GM23338 (cell line): ENCODE measurements at regions not wholly inside any gene's neighbourhood (a gene's known extent, or its start where the extent isn't known, plus 50 kb on each side); places are given as distances from the start of the nearest gene placed in this dataset.

Source experiments
- ATAC-seq: fragments of 200-7000 bp; cut with Tn5 transposase; 3 replicates; pipeline ENCODE4 v1.9.1; 2020
- DNase-seq: peaks from one replicate; pipeline ENCODE4 v3.0.0-alpha.2; 2015; ENCODE audit warnings: low spot score
- H2AFZ ChIP-seq: fragments of 200-600 bp; sonication (generic); 2 replicates; pipeline ENCODE4 v1.8.0; 2016; ENCODE audit warnings: antibody characterized with exemption, mild to moderate bottlenecking, moderate library complexity
- H3F3A ChIP-seq: fragments of 200-600 bp; sonication (generic); replicated peaks from 2 replicates; pipeline ENCODE4 v1.8.0; 2017; ENCODE audit warnings: antibody characterized with exemption, mixed run types, low read depth
- H3K27ac ChIP-seq: fragments of 200-600 bp; sonication (generic); 2 replicates; pipeline ENCODE4 v1.6.1; 2016; ENCODE audit warnings: low read depth
- H3K27me3 ChIP-seq: fragments of 200-600 bp; sonication (generic); 2 replicates; pipeline ENCODE4 v1.8.0; 2016; ENCODE audit warnings: mild to moderate bottlenecking, mixed run types, moderate library complexity; ENCODE audit not compliant: insufficient read depth
- H3K36me3 ChIP-seq: fragments of 200-600 bp; sonication (generic); 2 replicates; pipeline ENCODE4 v1.8.0; 2016; ENCODE audit warnings: mild to moderate bottlenecking; ENCODE audit not compliant: insufficient read depth
- H3K4me1 ChIP-seq: fragments of 200-600 bp; sonication (generic); 2 replicates; pipeline ENCODE4 v1.8.0; 2016; ENCODE audit warnings: mild to moderate bottlenecking, moderate library complexity; ENCODE audit not compliant: insufficient read depth
- H3K4me2 ChIP-seq: fragments of 200-600 bp; sonication (generic); 2 replicates; pipeline ENCODE4 v1.7.1; 2017; ENCODE audit warnings: mixed run types
- H3K4me3 ChIP-seq: fragments of 200-600 bp; sonication (generic); 2 replicates; pipeline ENCODE4 v1.6.1; 2016; ENCODE audit warnings: mixed run types
- H3K79me2 ChIP-seq: fragments of 200-600 bp; sonication (generic); replicated peaks from 2 replicates; pipeline ENCODE4 v1.8.0; 2017; ENCODE audit warnings: mild to moderate bottlenecking; ENCODE audit not compliant: insufficient read depth
- H3K9me2 ChIP-seq: fragments of 200-600 bp; sonication (generic); 2 replicates; pipeline ENCODE4 v1.8.0; 2017; ENCODE audit not compliant: insufficient read depth
- H4K20me1 ChIP-seq: fragments of 200-600 bp; sonication (generic); replicated peaks from 2 replicates; pipeline ENCODE4 v1.8.0; 2017; ENCODE audit warnings: mild to moderate bottlenecking; ENCODE audit not compliant: insufficient read depth
- H3K27ac Mint-ChIP-seq: 2 replicates; pipeline ENCODE4 v1.8.0; 2020; ENCODE audit warnings: inconsistent platforms, mild to moderate bottlenecking, moderate library complexity, mixed read lengths
- H3K27me3 Mint-ChIP-seq: 3 replicates; pipeline ENCODE4 v1.8.0; 2022; ENCODE audit warnings: low read depth, mild to moderate bottlenecking, moderate library complexity, mixed read lengths, inconsistent platforms; ENCODE audit not compliant: insufficient read depth, poor library complexity
- H3K36me3 Mint-ChIP-seq: 3 replicates; pipeline ENCODE4 v1.8.0; 2021; ENCODE audit warnings: low read depth, mild to moderate bottlenecking, inconsistent platforms, moderate library complexity, mixed read lengths
- H3K4me1 Mint-ChIP-seq: 3 replicates; pipeline ENCODE4 v1.8.0; 2020; ENCODE audit warnings: mild to moderate bottlenecking, inconsistent platforms, mixed read lengths
- H3K4me3 Mint-ChIP-seq: 3 replicates; pipeline ENCODE4 v1.8.0; 2021; ENCODE audit warnings: moderate library complexity, mild to moderate bottlenecking, inconsistent platforms, mixed read lengths
- H3K9me3 Mint-ChIP-seq: 3 replicates; pipeline ENCODE4 v1.8.0; 2020; ENCODE audit warnings: moderate library complexity, mild to moderate bottlenecking, inconsistent platforms, mixed read lengths
- CREB1 ChIP-seq: fragments of 250-450 bp; sonication (Bioruptor Pico); IDR thresholded peaks from 2 replicates; pipeline ENCODE4 v1.5.0; 2020; ENCODE audit warnings: low read depth, mild to moderate bottlenecking, moderate library complexity
- CTCF ChIP-seq, 2 experiments: fragments of 200-600 bp in 1 of 2; sonication (generic) in 1 of 2; conservative IDR thresholded peaks; 2 replicates each; pipeline versions ENCODE4 v1.5.1 to v1.6.1; 2016 to 2017; ENCODE audit warnings: antibody characterized with exemption in 2 of 2, low read depth in 2 of 2, mild to moderate bottlenecking in 2 of 2, moderate library complexity in 1 of 2
- ETS1 ChIP-seq: IDR thresholded peaks from 2 replicates; pipeline ENCODE4 v1.6.1; 2016; ENCODE audit warnings: antibody characterized with exemption
- EZH2 ChIP-seq: fragments of 200-600 bp; sonication (generic); IDR thresholded peaks from one replicate; pipeline ENCODE4 v1.8.0; 2017; ENCODE audit warnings: antibody characterized with exemption, mild to moderate bottlenecking, low read depth; ENCODE audit not compliant: unreplicated experiment
- EZH2phosphoT487 ChIP-seq: fragments of 200-600 bp; sonication (generic); IDR thresholded peaks from one replicate; pipeline ENCODE4 v1.8.1; 2018; ENCODE audit warnings: antibody characterized with exemption; ENCODE audit not compliant: unreplicated experiment
- JUNB ChIP-seq: IDR thresholded peaks from one replicate; pipeline ENCODE4 v1.6.1; 2016; ENCODE audit warnings: antibody characterized with exemption; ENCODE audit not compliant: unreplicated experiment
- REST ChIP-seq: IDR thresholded peaks from one replicate; pipeline ENCODE4 v1.6.1; 2018; ENCODE audit warnings: antibody characterized with exemption; ENCODE audit not compliant: unreplicated experiment
- STAT1 ChIP-seq: IDR thresholded peaks from one replicate; pipeline ENCODE4 v1.6.1; 2016; ENCODE audit warnings: antibody characterized with exemption; ENCODE audit not compliant: unreplicated experiment
- ZNF114 ChIP-seq: fragments of 250-450 bp; sonication (Bioruptor Pico); IDR thresholded peaks from 2 replicates; pipeline ENCODE4 v1.5.0; 2020; ENCODE audit warnings: mild to moderate bottlenecking, moderate library complexity
- ZNF331 ChIP-seq: fragments of 250-450 bp; sonication (Bioruptor Pico); IDR thresholded peaks from 2 replicates; pipeline ENCODE4 v1.5.0; 2020; ENCODE audit warnings: low read depth, mild to moderate bottlenecking, moderate library complexity
- ZNF462 ChIP-seq: fragments of 250-450 bp; sonication (Bioruptor Pico); IDR thresholded peaks from 2 replicates; pipeline ENCODE4 v1.5.0; 2020; ENCODE audit warnings: mild to moderate bottlenecking, moderate library complexity

- no peak overlapping the region for H3K27ac ChIP-seq
- no peaks in the 10 kb centered on the region for H3K4me1 ChIP-seq
- Mint-ChIP-seq H3K27me3 (peaks cover 3% of the 10 kb centered on the region), H3K4me3 (no peak overlapping the region), H3K27ac (no peak overlapping the region), H3K9me3 (peaks cover 23% of the 10 kb centered on the region), H3K36me3 (peaks cover 16% of the 10 kb centered on the region; the same call in 2 of the 3 replicates), H3K4me1 (no peaks in the 10 kb centered on the region)
- H3K79me2 ChIP-seq: no peaks in the 10 kb centered on the region
- H3K4me3 ChIP-seq: no peak overlapping the region
- H3K27me3 ChIP-seq: no peaks in the 10 kb centered on the region
- no peaks in the 10 kb centered on the region for H4K20me1 ChIP-seq
- H3K4me2 ChIP-seq: no peak overlapping the region
- no peak for ATAC-seq
- H3K9me2 ChIP-seq: no peaks in the 10 kb centered on the region
- no peaks in the 10 kb centered on the region for H3F3A ChIP-seq
- no peaks in the 10 kb centered on the region for H3K36me3 ChIP-seq
- no peak for TF ChIP-seq ZNF462 (CRISPR knock-in tag)
- TF ChIP-seq ZNF331 (CRISPR knock-in tag): no peak
- no peak for TF ChIP-seq STAT1
- no peak for TF ChIP-seq ZNF114 (CRISPR knock-in tag)
- no peak for TF ChIP-seq REST
- no peak for TF ChIP-seq JUNB
- no peak for TF ChIP-seq EZH2
- no peak for TF ChIP-seq CTCF (conservative IDR thresholded peaks at IDR 0.05; ENCODE audit: low read depth in 2 of 2)
- no peak for TF ChIP-seq EZH2phosphoT487
- no peak for TF ChIP-seq CREB1
- TF ChIP-seq ETS1: no peak
- H2AFZ ChIP-seq: no peak overlapping the region
- no peak for DNase-seq
Measured at GRCh38 chr4:180751009-180751408, 1492.2 kb upstream of the TENM3 start.
